Breast epithelium (tissue), 3 donors: ENCODE measurements at regions not wholly inside any gene's neighbourhood (a gene's known extent, or its start where the extent isn't known, plus 50 kb on each side); places are given as distances from the start of the nearest gene placed in this dataset.

Experiments used
- POLR2A ChIP-seq: fragments of 450-650 bp; IDR thresholded peaks from one replicate; pipeline ENCODE4 v1.6.1; 2016; ENCODE audit warnings: antibody characterized with exemption, mild to moderate bottlenecking, moderate library complexity
- POLR2AphosphoS5 ChIP-seq, 3 donors: sonication (generic); formaldehyde crosslinking; IDR thresholded peaks; one replicate each; pipeline ENCODE4 v1.6.1; 2017; ENCODE audit warnings: antibody characterized with exemption in 3 of 3
- TF ChIP-seq, protein P1 (sequence below), 3 donors: fragments of 450-650 bp; IDR thresholded peaks; one replicate each; pipeline ENCODE4 v1.5.1; 2016 to 2017; ENCODE audit warnings: antibody characterized with exemption in 3 of 3, mild to moderate bottlenecking in 3 of 3, moderate library complexity in 3 of 3

DNA sequence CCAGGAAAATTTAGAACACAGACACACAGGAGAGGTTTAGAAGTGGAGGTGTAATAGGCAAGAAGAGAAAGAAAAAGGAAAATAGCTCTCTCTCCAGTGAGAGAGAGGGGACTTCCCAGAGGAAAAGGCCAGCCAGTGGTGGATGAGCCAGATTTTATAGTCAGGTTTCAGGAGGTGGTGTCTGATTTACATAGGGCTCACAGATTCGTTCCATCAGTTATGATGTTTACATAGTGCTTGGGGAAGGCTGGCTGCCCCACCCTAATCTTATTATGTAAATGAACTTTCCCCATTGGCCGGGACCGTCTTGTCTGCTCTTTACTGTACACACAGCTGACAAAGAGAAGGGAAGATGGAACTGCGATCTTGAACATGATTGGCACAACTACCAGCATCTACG is 797.3 kb downstream of the PLA2G4A start:
- TF ChIP-seq, protein P1, sequence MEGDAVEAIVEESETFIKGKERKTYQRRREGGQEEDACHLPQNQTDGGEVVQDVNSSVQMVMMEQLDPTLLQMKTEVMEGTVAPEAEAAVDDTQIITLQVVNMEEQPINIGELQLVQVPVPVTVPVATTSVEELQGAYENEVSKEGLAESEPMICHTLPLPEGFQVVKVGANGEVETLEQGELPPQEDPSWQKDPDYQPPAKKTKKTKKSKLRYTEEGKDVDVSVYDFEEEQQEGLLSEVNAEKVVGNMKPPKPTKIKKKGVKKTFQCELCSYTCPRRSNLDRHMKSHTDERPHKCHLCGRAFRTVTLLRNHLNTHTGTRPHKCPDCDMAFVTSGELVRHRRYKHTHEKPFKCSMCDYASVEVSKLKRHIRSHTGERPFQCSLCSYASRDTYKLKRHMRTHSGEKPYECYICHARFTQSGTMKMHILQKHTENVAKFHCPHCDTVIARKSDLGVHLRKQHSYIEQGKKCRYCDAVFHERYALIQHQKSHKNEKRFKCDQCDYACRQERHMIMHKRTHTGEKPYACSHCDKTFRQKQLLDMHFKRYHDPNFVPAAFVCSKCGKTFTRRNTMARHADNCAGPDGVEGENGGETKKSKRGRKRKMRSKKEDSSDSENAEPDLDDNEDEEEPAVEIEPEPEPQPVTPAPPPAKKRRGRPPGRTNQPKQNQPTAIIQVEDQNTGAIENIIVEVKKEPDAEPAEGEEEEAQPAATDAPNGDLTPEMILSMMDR (IDR thresholded peaks at IDR 0.05) = no peak
- no peak for TF ChIP-seq POLR2A
- no peak for TF ChIP-seq POLR2AphosphoS5 (IDR thresholded peaks at IDR 0.05)
